HL-60 (cell line): ENCODE measurements at regions not wholly inside any gene's neighbourhood (a gene's known extent, or its start where the extent isn't known, plus 50 kb on each side); places are given as distances from the start of the nearest gene placed in this dataset.
"Not testable (repeated sequence)": the region's sequence is repeated elsewhere in the genome, so short reads cannot be mapped to it uniquely, and the experiment has no call there.

Experiments used
- DNase-seq, 2 experiments: peaks; one replicate each; pipeline ENCODE4 v3.0.0-alpha.2; 2010 to 2020; ENCODE audit warnings: low read depth in 1 of 2, low spot score in 1 of 2
- H3K27ac ChIP-seq: fragments of 250-450 bp; sonication (Bioruptor Pico); replicated peaks from 2 replicates; pipeline ENCODE4 v1.5.1; 2020; ENCODE audit warnings: mild to moderate bottlenecking, moderate library complexity
- H3K27me3 ChIP-seq: fragments of 250-450 bp; sonication (Bioruptor Pico); 2 replicates; pipeline ENCODE4 v1.5.1; 2021; ENCODE audit warnings: mild to moderate bottlenecking, moderate library complexity; ENCODE audit not compliant: insufficient read depth, poor library complexity, severe bottlenecking
- H3K4me3 ChIP-seq: replicated peaks from 2 replicates; pipeline ENCODE4 v1.5.1; 2011; ENCODE audit warnings: mild to moderate bottlenecking, control low read depth, low read length; ENCODE audit not compliant: insufficient read depth
- GABPA ChIP-seq: IDR thresholded peaks from 2 replicates; pipeline ENCODE4 v1.6.1; 2012; ENCODE audit warnings: low read depth
- POLR2AphosphoS5 ChIP-seq: IDR thresholded peaks from 2 replicates; pipeline ENCODE4 v1.6.1; 2012; ENCODE audit warnings: low read depth
- SPI1 ChIP-seq: IDR thresholded peaks from 2 replicates; pipeline ENCODE4 v1.6.1; 2012; ENCODE audit warnings: low read depth, mild to moderate bottlenecking, borderline replicate concordance
- TF ChIP-seq, protein P1 (sequence below): IDR thresholded peaks from one replicate; pipeline ENCODE4 v1.5.1; 2011; ENCODE audit warnings: low read length, control low read depth, inconsistent platforms; ENCODE audit not compliant: insufficient read depth
- TF ChIP-seq, protein P2 (sequence below): IDR thresholded peaks from 2 replicates; pipeline ENCODE4 v1.6.1; 2012; ENCODE audit warnings: low read depth; ENCODE audit not compliant: insufficient replicate concordance

DNA sequence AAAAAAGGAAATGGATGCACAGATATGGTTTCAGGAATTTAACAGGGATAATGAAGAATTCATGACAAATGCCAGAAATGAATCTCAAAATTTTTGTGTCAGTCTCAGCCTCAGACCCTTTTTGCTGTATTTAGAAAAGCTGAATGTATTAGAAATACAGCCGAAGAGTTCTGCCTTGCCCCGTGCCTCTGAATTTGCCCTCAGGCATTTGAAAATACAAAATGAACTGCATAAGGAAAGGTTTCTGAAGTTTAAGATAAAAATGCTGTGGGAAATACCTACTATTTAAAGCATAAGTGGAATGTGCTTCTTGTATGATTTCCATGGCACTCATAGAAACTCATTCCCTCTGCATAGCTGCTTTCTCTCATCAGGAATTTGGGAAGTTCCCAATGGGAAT is 1580.6 kb downstream of the DPP10 start:
- TF ChIP-seq GABPA (no peak), SPI1 (no peak), POLR2AphosphoS5 (no peak)
- TF ChIP-seq, protein P1, sequence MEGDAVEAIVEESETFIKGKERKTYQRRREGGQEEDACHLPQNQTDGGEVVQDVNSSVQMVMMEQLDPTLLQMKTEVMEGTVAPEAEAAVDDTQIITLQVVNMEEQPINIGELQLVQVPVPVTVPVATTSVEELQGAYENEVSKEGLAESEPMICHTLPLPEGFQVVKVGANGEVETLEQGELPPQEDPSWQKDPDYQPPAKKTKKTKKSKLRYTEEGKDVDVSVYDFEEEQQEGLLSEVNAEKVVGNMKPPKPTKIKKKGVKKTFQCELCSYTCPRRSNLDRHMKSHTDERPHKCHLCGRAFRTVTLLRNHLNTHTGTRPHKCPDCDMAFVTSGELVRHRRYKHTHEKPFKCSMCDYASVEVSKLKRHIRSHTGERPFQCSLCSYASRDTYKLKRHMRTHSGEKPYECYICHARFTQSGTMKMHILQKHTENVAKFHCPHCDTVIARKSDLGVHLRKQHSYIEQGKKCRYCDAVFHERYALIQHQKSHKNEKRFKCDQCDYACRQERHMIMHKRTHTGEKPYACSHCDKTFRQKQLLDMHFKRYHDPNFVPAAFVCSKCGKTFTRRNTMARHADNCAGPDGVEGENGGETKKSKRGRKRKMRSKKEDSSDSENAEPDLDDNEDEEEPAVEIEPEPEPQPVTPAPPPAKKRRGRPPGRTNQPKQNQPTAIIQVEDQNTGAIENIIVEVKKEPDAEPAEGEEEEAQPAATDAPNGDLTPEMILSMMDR = no peak
- TF ChIP-seq, protein P2, sequence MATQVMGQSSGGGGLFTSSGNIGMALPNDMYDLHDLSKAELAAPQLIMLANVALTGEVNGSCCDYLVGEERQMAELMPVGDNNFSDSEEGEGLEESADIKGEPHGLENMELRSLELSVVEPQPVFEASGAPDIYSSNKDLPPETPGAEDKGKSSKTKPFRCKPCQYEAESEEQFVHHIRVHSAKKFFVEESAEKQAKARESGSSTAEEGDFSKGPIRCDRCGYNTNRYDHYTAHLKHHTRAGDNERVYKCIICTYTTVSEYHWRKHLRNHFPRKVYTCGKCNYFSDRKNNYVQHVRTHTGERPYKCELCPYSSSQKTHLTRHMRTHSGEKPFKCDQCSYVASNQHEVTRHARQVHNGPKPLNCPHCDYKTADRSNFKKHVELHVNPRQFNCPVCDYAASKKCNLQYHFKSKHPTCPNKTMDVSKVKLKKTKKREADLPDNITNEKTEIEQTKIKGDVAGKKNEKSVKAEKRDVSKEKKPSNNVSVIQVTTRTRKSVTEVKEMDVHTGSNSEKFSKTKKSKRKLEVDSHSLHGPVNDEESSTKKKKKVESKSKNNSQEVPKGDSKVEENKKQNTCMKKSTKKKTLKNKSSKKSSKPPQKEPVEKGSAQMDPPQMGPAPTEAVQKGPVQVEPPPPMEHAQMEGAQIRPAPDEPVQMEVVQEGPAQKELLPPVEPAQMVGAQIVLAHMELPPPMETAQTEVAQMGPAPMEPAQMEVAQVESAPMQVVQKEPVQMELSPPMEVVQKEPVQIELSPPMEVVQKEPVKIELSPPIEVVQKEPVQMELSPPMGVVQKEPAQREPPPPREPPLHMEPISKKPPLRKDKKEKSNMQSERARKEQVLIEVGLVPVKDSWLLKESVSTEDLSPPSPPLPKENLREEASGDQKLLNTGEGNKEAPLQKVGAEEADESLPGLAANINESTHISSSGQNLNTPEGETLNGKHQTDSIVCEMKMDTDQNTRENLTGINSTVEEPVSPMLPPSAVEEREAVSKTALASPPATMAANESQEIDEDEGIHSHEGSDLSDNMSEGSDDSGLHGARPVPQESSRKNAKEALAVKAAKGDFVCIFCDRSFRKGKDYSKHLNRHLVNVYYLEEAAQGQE = no peak
- H3K4me3 ChIP-seq = no peak overlapping the region
- DNase-seq = no peak
- H3K27ac ChIP-seq = no peak overlapping the region
- no peaks in the 10 kb centered on the region for H3K27me3 ChIP-seq

DNA sequence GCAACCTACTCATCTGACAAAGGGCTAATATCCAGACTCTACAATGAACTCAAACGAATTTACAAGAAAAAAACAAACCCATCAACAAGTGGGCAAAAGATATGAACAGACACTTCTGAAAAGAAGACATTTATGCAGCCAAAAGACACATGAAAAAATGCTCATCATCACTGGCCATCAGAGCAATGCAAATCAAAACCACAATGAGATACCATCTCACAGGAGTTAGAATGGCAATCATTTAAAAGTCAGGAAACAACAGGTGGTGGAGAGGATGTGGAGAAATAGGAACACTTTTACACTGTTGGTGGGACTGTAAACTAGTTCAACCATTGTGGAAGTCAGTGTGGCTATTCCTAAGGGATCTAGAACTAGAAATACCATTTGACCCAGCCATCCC is 1596.3 kb downstream of the DPP10 start:
- not testable (repeated sequence) for H3K27me3 ChIP-seq, H3K27ac ChIP-seq, H3K4me3 ChIP-seq, DNase-seq

DNA sequence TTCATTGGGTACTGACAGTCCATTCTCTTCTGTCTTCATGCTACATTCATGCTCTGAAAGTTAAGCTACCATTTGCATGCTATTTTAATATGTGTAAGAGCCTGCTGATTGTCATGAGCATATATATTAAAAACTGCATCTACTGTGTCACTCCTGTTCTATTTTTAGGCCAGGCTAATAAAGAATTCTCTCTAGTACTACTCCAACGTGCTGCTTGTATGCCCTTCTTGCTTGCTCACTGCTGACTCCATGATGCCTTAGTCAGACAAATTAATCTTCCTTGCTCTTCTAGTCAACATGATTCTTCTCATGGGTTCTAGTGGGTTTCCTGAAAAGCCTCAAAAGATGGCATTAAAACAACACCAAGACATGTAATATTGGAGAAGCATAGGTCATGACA is 1600.1 kb downstream of the DPP10 start:
- Histone ChIP-seq H3K4me3 (no peak overlapping the region), H3K27ac (no peak overlapping the region), H3K27me3 (no peaks in the 10 kb centered on the region)
- DNase-seq = no peak
- TF ChIP-seq POLR2AphosphoS5 (no peak), SPI1 (no peak), GABPA (no peak)
- TF ChIP-seq, protein P1 = no peak
- TF ChIP-seq, protein P2 = no peak

DNA sequence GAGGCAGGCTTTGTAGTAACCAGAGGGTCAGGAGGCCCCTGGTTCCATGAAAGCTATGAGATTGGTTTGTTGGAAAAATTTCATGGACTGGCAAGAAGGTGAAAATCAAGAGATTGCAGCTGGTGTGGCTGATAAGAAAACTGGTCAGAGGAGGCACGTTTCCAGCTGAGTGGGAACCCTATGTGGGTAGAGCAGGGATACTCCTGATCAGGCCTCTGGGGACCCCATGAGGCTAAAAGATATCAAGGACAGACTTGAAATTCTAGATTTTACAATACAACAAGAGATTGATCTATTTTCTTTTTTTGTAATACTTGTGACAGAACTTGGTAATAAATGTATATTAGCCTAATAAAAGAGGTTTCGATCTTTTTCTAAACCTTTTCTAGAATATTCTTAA is 1615.1 kb downstream of the DPP10 start:
- Histone ChIP-seq H3K27ac (no peak overlapping the region), H3K4me3 (no peak overlapping the region), H3K27me3 (no peaks in the 10 kb centered on the region)
- TF ChIP-seq, protein P2 = no peak
- TF ChIP-seq, protein P1 = no peak
- TF ChIP-seq POLR2AphosphoS5 (no peak), SPI1 (no peak), GABPA (no peak)
- no peak for DNase-seq
